Fibroblast of villous mesenchyme (primary cell): ENCODE measurements at regions not wholly inside any gene's neighbourhood (a gene's known extent, or its start where the extent isn't known, plus 50 kb on each side); places are given as distances from the start of the nearest gene placed in this dataset.
A peak's percentile ranks its signal among the peaks of the same experiment; 100 is the strongest.

Experiments used
- DNase-seq: peaks from one replicate; pipeline ENCODE4 v3.0.0-alpha.2; 2010; ENCODE audit warnings: low read depth
- H3K4me3 ChIP-seq: 2 replicates; pipeline ENCODE4 v1.5.1; 2011; ENCODE audit warnings: low read depth, mild to moderate bottlenecking, low read length
- CTCF ChIP-seq: IDR thresholded peaks from 2 replicates; pipeline ENCODE4 v1.5.1; 2012; ENCODE audit warnings: low read depth, mild to moderate bottlenecking, low read length; ENCODE audit not compliant: insufficient read depth

DNA sequence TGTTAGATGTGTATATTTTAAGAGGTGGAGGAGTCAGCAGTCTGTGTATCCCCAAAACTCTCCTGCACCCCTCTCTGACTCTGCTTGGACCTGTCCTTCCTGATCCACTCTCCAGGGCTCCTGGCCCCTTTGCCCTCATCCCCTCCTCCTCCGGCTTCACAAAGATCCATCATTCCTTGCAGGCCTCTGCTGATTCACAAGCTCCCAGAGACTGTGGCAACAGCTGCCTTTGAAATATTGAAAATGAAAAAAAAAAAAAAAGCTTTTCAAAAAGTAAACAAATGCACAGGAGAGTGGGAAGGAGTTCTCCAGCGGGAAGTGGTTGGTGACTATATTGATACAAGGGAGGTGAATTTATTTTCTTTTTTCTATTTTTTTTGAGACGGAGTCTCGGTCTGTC, 330.2 kb upstream of the SULF2 start:
- no peak overlapping the region for H3K4me3 ChIP-seq
- no peak for DNase-seq
- no peak for TF ChIP-seq CTCF

DNA sequence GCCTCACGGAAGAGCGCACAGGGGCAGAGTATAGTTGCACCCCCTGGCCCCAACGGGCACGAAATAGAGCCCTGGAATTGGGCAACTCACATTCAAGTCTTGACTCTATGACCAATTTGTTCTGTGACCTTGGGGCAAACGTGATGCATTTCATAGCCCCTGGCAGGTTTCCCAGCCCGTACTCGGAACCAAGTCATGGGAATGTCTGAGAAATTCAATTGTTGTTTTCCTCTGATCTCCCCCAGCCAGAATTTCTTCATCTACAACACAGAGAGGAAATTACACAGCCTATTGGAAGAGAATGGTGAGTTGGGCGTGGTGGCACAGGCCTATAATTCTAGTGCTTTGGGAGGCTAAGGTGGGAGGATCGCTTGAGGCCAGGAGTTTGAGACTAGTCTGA, 322.3 kb upstream of the SULF2 start:
- DNase-seq: peak; percentile 28
- no peak overlapping the region for H3K4me3 ChIP-seq
- no peak for TF ChIP-seq CTCF

DNA sequence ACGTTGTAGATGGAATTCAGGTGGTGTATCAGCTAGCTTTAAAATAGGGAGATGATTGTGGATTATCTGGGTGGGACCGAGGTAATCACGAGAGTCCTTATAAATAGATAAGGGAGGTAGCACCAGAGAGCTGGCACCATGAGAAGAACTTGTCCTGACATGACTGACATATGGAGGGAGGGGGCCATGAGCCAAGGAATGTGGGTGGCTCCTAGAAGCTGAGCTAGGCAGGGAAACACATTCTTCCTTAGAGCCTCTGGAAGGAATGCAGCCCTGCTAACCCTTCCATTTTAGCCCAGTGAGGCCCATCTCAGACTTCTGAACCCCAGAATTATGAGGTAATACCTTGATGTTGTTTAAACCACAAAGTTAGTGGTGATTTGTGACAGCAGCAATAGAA, 321.1 kb upstream of the SULF2 start:
- TF ChIP-seq CTCF: no peak
- H3K4me3 ChIP-seq: no peak overlapping the region
- no peak for DNase-seq

DNA sequence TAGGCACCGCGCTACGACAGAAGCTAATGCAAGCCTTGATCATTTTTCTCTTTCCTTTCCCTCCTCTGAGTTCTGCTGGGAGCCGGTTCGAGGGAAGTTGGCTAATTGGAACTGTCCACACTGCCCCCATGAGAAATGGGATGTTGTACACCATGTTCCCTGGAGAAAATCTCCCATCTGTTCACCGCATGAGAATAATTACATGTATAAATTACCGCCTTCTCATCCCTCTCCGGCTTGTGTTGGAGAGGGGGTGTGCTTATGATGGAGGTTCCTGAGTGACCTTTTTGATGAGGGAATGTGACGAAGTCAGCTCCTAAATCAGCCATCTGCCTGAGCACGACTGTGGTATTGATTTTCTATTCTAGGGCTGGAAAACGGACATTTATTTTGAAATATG, 320.2 kb upstream of the SULF2 start:
- H3K4me3 ChIP-seq: no peak overlapping the region
- DNase-seq: no peak
- no peak for TF ChIP-seq CTCF

- TF ChIP-seq CTCF: no peak
- peak; percentile 5 for DNase-seq
- no peak overlapping the region for H3K4me3 ChIP-seq
Measured at GRCh38 chr20:48102931-48103660, 317.8 kb upstream of the SULF2 start.

DNA sequence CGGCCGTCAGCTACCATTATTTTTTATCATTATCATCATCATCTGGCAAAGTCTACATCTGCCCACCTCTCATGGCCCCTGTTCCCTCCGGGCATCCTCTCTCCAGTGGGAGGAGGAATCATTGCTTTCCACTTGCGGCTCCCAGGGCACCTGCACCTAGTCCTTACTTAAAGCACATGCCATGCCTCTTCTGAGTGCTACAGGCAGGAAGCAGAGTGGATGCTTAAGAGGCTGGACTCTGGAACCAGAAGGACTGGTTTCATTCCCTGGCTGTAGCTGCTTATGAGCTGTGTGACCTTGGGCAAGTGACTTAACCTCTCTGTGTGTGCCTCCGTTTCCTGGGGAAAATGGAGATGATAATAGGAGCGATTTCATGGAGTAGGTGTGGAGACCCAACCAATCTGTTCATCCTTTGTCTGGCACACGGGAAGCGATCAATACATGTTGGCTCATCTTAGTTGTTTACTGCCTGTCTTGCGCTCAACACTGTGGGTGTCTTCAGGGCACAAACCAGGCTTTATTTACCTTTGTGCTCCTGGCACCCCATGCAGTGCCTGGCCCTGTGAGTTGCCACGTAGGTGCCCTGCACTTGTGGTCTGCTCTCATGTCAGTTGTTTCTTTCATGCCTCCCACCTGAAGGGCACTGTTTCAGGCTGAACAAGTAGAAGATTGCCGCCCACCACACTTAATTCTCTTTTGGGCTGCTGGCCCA, 317.0 kb upstream of the SULF2 start:
- H3K4me3 ChIP-seq: no peak overlapping the region
- TF ChIP-seq CTCF: no peak
- DNase-seq: no peak

DNA sequence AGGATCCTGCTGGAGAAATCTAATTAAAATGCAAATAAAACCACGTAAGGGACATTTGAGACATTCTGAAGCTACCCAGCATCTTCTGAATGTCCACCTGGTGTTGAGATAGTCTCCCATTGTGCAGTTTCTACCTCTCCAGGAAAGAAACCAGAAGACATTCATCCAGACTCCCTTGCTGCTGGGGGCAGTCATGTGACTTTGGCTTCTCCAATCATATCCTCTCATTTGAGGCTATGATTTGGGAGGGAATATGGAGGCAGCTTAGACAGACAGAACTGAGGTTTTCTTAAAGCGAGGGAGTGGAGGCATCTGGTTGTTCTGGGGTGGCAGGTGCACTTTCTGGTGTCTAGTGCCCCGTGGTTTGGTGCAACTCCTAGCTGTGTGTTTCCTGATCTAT, 315.2 kb upstream of the SULF2 start:
- no peak overlapping the region for H3K4me3 ChIP-seq
- no peak for DNase-seq
- TF ChIP-seq CTCF: no peak
